ENCODE measurements at regions not wholly inside any gene's neighbourhood (a gene's known extent, or its start where the extent isn't known, plus 50 kb on each side); places are given as distances from the start of the nearest gene placed in this dataset.

GRCh38 chr12:76242813-76243550 lies 105.2 kb downstream of the BBS10 start:
- no peak for TF ChIP-seq CTCF (IDR thresholded peaks at IDR 0.05)
- no peak for TF ChIP-seq HDAC2 (IDR thresholded peaks at IDR 0.05)
- TF ChIP-seq RAD21 (conservative IDR thresholded peaks at IDR 0.05 in 1 of 2, IDR thresholded peaks at IDR 0.05 in 1 of 2), result no peak
- TF ChIP-seq TP53 (CRISPR knock-in tag; IDR thresholded peaks at IDR 0.05), result no peak
- TF ChIP-seq POLR2A (IDR thresholded peaks at IDR 0.05; ENCODE audit: low read length), result no peak
- TF ChIP-seq JUN (IDR thresholded peaks at IDR 0.05), result no peak
- no peak for TF ChIP-seq REST (IDR thresholded peaks at IDR 0.05)
- TF ChIP-seq NR3C1 (IDR thresholded peaks at IDR 0.05), result no peak
- TF ChIP-seq MAX (IDR thresholded peaks at IDR 0.05), result no peak
- TF ChIP-seq RFX5 (IDR thresholded peaks at IDR 0.05), result no peak
